Endodermal cell (in vitro differentiated cells): ENCODE measurements at regions not wholly inside any gene's neighbourhood (a gene's known extent, or its start where the extent isn't known, plus 50 kb on each side); places are given as distances from the start of the nearest gene placed in this dataset.

ENCODE experiments used
- DNase-seq: peaks from one replicate; pipeline ENCODE4 v3.0.0-alpha.2; 2017
- H3K27ac ChIP-seq: 2 replicates; pipeline ENCODE4 v1.5.1; 2013; ENCODE audit warnings: mild to moderate bottlenecking, low read depth, low read length, moderate library complexity
- H3K27me3 ChIP-seq: 2 replicates; pipeline ENCODE4 v1.6.1; 2013; ENCODE audit warnings: mild to moderate bottlenecking, low read length, moderate library complexity; ENCODE audit not compliant: insufficient read depth, control insufficient read depth, poor library complexity, severe bottlenecking
- H3K36me3 ChIP-seq: 2 replicates; pipeline ENCODE4 v1.7.0; 2013; ENCODE audit warnings: mild to moderate bottlenecking, low read length, moderate library complexity; ENCODE audit not compliant: control insufficient read depth, insufficient read depth
- H3K4me1 ChIP-seq: one replicate; pipeline ENCODE4 v1.7.0; 2013; ENCODE audit warnings: low read length; ENCODE audit not compliant: control insufficient read depth, insufficient read depth
- H3K4me3 ChIP-seq: 2 replicates; pipeline ENCODE4 v1.5.1; 2013; ENCODE audit warnings: mild to moderate bottlenecking, low read length, moderate library complexity
- H3K9ac ChIP-seq: 2 replicates; pipeline ENCODE4 v1.6.1; 2013; ENCODE audit warnings: mild to moderate bottlenecking, low read length, moderate library complexity; ENCODE audit not compliant: poor library complexity, severe bottlenecking; ENCODE audit errors: extremely low read depth
- H3K9me3 ChIP-seq: 2 replicates; pipeline ENCODE4 v1.6.1; 2013; ENCODE audit warnings: mild to moderate bottlenecking, low read length, moderate library complexity; ENCODE audit not compliant: control insufficient read depth
- H3K27ac Mint-ChIP-seq: 2 replicates; pipeline ENCODE4 v1.8.0; 2020; ENCODE audit warnings: mixed read lengths
- H3K27me3 Mint-ChIP-seq: 2 replicates; pipeline ENCODE4 v1.8.0; 2021; ENCODE audit warnings: mild to moderate bottlenecking, mixed read lengths; ENCODE audit not compliant: insufficient read depth
- H3K36me3 Mint-ChIP-seq: 2 replicates; pipeline ENCODE4 v1.8.0; 2020; ENCODE audit warnings: low read depth, mixed read lengths
- H3K4me1 Mint-ChIP-seq: 2 replicates; pipeline ENCODE4 v1.8.0; 2020; ENCODE audit warnings: mixed read lengths
- H3K4me3 Mint-ChIP-seq: 2 replicates; pipeline ENCODE4 v1.8.0; 2020; ENCODE audit warnings: mild to moderate bottlenecking, moderate library complexity, mixed read lengths
- H3K9me3 Mint-ChIP-seq: 2 replicates; pipeline ENCODE4 v1.8.0; 2020; ENCODE audit warnings: mild to moderate bottlenecking, mixed read lengths
- WGBS, 2 experiments: methylation state at CpG; one replicate each; pipeline versions ENCODE4 v1.1.5 to v1.1.7; 2013; ENCODE audit warnings: missing lambda C conversion rate in 2 of 2, mixed read lengths in 1 of 2; ENCODE audit not compliant: insufficient coverage in 1 of 2, insufficient read length in 1 of 2; 5-methylcytosine and 5-hydroxymethylcytosine counted together
- TF ChIP-seq, protein P1 (sequence below): fragments of 200-600 bp; sonication (generic); conservative IDR thresholded peaks from 2 replicates; pipeline ENCODE4 v1.5.0; 2021; ENCODE audit warnings: antibody characterized with exemption, mild to moderate bottlenecking

- no peak overlapping the region for H3K27ac Mint-ChIP-seq
- Histone ChIP-seq H3K27me3 (no peaks in the 10 kb centered on the region), H3K36me3 (no peaks in the 10 kb centered on the region), H3K9me3 (no peaks in the 10 kb centered on the region), H3K27ac (no peak overlapping the region), H3K9ac (no peak overlapping the region), H3K4me3 (no peak overlapping the region), H3K4me1 (no peaks in the 10 kb centered on the region)
- TF ChIP-seq, protein P1, sequence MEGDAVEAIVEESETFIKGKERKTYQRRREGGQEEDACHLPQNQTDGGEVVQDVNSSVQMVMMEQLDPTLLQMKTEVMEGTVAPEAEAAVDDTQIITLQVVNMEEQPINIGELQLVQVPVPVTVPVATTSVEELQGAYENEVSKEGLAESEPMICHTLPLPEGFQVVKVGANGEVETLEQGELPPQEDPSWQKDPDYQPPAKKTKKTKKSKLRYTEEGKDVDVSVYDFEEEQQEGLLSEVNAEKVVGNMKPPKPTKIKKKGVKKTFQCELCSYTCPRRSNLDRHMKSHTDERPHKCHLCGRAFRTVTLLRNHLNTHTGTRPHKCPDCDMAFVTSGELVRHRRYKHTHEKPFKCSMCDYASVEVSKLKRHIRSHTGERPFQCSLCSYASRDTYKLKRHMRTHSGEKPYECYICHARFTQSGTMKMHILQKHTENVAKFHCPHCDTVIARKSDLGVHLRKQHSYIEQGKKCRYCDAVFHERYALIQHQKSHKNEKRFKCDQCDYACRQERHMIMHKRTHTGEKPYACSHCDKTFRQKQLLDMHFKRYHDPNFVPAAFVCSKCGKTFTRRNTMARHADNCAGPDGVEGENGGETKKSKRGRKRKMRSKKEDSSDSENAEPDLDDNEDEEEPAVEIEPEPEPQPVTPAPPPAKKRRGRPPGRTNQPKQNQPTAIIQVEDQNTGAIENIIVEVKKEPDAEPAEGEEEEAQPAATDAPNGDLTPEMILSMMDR = no peak
- H3K4me3 Mint-ChIP-seq = no peak overlapping the region
- H3K36me3 Mint-ChIP-seq = no peaks in the 10 kb centered on the region
- no peaks in the 10 kb centered on the region for H3K4me1 Mint-ChIP-seq
- 100% methylated on average over 1 of the region's 1 CpG; no CpG with 5 or more reads in 1 of the 2 experiments for WGBS, 2 experiments
- H3K9me3 Mint-ChIP-seq = no peaks in the 10 kb centered on the region
- DNase-seq = no peak
- H3K27me3 Mint-ChIP-seq = no peaks in the 10 kb centered on the region
These were observed 254.1 kb upstream of the TMEFF2 start for GRCh38 chr2:192448881-192449280.

DNA sequence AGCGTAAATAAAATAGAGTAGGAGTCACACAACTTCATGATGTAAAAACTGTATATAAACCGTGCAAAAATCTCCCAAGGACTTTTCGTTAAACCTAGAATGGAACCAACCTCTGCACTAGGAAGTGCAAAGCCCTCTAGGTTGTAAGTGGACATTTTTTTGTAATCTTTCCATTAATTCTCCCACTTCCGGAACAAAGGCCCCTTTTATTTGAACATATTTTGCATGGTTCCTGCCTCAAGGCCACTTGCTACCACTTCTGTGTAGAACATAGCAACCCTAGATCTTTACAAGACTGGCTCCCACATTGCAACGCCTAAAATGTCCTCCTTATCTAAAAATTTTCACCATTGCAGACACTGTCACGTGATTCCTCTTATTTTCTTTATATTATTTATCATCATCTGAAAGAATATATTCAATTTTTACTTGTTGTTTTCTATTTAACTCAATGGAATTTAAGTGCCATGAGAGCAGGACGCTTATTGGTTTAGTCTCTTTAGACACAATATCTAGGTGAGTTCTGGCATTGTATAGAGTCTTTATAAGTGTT lies 249.6 kb upstream of the TMEFF2 start:
- Mint-ChIP-seq H3K27ac (no peak overlapping the region), H3K4me1 (no peaks in the 10 kb centered on the region), H3K9me3 (no peaks in the 10 kb centered on the region), H3K36me3 (no peaks in the 10 kb centered on the region), H3K4me3 (no peak overlapping the region), H3K27me3 (no peaks in the 10 kb centered on the region)
- no peak for DNase-seq
- H3K9me3 ChIP-seq = no peaks in the 10 kb centered on the region
- H3K27me3 ChIP-seq = no peaks in the 10 kb centered on the region
- no peak overlapping the region for H3K27ac ChIP-seq
- 75 to 81% methylated on average over 4 to 7 of the region's 7 CpGs for WGBS, 2 experiments
- H3K36me3 ChIP-seq = no peaks in the 10 kb centered on the region
- H3K4me1 ChIP-seq = no peaks in the 10 kb centered on the region
- H3K9ac ChIP-seq = no peak overlapping the region
- no peak overlapping the region for H3K4me3 ChIP-seq
- TF ChIP-seq, protein P1 = no peak

- Mint-ChIP-seq H3K4me1 (no peaks in the 10 kb centered on the region), H3K36me3 (no peaks in the 10 kb centered on the region), H3K27me3 (no peaks in the 10 kb centered on the region), H3K27ac (no peak overlapping the region), H3K9me3 (no peaks in the 10 kb centered on the region), H3K4me3 (no peak overlapping the region)
- no peaks in the 10 kb centered on the region for H3K36me3 ChIP-seq
- H3K4me1 ChIP-seq = no peaks in the 10 kb centered on the region
- no peak overlapping the region for H3K9ac ChIP-seq
- TF ChIP-seq, protein P1 = no peak
- WGBS, 2 experiments = 86 to 90% methylated on average over 1 of the region's 2 CpGs
- no peak overlapping the region for H3K4me3 ChIP-seq
- H3K27me3 ChIP-seq = no peaks in the 10 kb centered on the region
- no peak for DNase-seq
- H3K9me3 ChIP-seq = no peaks in the 10 kb centered on the region
- H3K27ac ChIP-seq = no peak overlapping the region
These were observed 249.1 kb upstream of the TMEFF2 start for GRCh38 chr2:192443831-192444230.
